ENCODE measurements at regions not wholly inside any gene's neighbourhood (a gene's known extent, or its start where the extent isn't known, plus 50 kb on each side); places are given as distances from the start of the nearest gene placed in this dataset.

DNA sequence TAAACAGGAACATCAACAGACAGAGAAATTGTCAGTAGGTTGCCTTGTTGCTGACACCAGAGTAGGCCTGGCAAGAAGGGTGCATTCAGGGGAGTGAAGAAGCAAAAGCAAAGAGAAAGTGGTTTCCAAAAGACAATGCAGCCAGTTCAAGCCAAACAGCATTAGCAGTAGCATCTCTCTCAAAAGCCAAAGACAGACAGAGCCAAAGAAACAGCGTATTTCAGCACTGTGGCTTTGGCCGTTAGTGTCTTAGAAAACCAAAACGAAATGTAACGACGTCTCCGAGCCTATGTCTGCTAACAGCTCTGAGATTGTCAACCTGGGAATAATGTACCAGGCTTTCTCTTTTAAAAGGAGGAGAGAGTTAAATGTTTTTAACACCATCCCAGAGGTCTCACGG, 178.6 kb downstream of the NRP2 start:
- ATAC-seq, result no peak

DNA sequence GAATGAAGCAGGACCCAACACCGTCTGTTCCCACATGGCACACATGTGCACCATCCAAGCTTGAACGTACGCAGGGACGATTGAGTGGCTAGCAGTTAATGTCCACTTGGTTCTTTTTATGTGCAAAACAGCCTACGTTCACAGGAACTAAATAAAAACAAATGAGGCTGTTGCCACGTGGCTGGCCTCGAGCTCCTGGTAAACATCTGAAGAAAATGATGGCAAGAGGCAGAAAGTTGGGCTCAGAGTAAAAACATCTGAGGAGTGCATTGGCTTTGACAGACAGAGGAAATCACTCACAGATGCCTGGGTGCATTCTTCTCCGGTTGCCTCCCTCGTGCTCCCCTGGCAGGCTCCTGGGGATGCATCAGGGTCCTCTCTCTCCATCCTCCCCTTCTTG, 177.9 kb downstream of the NRP2 start:
- ATAC-seq, result no peak
- intact Hi-C loops (cut with micrococcal nuclease), result no loop called here

More for the DNA sequence above, 178.6 kb downstream of the NRP2 start:
- no peak overlapping the region for H3K4me3 ChIP-seq (ENCODE audit: low read length)
- no peak overlapping the region for H3K27ac ChIP-seq (ENCODE audit: low read length)
- no peaks in the 10 kb centered on the region for H3K4me1 ChIP-seq (ENCODE audit: control insufficient read depth, insufficient read depth, low read length)
- H3K9me3 ChIP-seq (ENCODE audit: control insufficient read depth, insufficient read depth, low read length), result no peaks in the 10 kb centered on the region
- no peaks in the 10 kb centered on the region for H3K4me1 Mint-ChIP-seq
- H3K27ac Mint-ChIP-seq, result no peak overlapping the region
- H3K4me3 Mint-ChIP-seq, result no peak overlapping the region
- TF ChIP-seq, protein P1, sequence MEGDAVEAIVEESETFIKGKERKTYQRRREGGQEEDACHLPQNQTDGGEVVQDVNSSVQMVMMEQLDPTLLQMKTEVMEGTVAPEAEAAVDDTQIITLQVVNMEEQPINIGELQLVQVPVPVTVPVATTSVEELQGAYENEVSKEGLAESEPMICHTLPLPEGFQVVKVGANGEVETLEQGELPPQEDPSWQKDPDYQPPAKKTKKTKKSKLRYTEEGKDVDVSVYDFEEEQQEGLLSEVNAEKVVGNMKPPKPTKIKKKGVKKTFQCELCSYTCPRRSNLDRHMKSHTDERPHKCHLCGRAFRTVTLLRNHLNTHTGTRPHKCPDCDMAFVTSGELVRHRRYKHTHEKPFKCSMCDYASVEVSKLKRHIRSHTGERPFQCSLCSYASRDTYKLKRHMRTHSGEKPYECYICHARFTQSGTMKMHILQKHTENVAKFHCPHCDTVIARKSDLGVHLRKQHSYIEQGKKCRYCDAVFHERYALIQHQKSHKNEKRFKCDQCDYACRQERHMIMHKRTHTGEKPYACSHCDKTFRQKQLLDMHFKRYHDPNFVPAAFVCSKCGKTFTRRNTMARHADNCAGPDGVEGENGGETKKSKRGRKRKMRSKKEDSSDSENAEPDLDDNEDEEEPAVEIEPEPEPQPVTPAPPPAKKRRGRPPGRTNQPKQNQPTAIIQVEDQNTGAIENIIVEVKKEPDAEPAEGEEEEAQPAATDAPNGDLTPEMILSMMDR (IDR thresholded peaks at IDR 0.05), result no peak
- no peaks in the 10 kb centered on the region for H3K27me3 ChIP-seq (ENCODE audit: control insufficient read depth, insufficient read depth, low read length)
- H3K36me3 Mint-ChIP-seq, result no peaks in the 10 kb centered on the region
- 90% methylated on average over 7 of the region's 7 CpGs for WGBS (ENCODE audit: insufficient coverage)
- peaks cover 9 to 16% of the 10 kb centered on the region in 2 donors for H3K27me3 Mint-ChIP-seq (ENCODE audit: low read depth in 2 of 2)
- H3K36me3 ChIP-seq (ENCODE audit: control insufficient read depth, insufficient read depth, low read length), result no peaks in the 10 kb centered on the region
- intact Hi-C loops (cut with micrococcal nuclease), result no loop called here
- no peak for DNase-seq
- H3K9me3 Mint-ChIP-seq, result no peaks in the 10 kb centered on the region

DNA sequence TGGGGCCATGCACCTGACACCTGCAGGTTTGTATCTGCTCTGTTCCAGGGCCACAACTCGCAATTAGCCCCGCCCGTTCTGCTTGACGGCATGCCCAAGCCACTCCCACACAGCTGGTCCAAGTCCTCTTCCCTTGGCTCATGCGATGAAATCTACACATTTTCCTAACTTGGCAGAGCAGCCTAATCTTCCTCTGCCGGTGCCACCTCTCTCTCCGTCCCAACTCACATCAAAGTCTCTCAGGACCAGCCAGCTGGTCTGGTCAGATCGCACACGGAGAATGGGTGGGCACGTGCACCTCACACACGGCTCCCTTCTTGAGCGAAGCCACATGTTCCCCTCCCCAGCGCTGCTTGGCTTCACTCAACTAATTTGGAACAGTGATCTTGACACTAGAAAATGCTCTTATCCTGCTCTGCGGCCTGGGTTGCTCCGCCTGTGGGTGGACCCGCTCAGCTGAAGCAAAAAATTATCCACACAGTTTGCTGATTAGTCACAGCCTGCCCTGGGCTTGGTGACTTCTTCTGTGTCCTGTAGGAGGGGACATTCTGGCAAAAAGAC, 176.7 kb downstream of the NRP2 start:
- H3K27ac ChIP-seq (ENCODE audit: low read length), result no peak overlapping the region
- H3K4me1 ChIP-seq (ENCODE audit: control insufficient read depth, insufficient read depth, low read length), result no peaks in the 10 kb centered on the region
- Mint-ChIP-seq H3K4me1 (no peaks in the 10 kb centered on the region), H3K4me3 (no peak overlapping the region), H3K9me3 (no peaks in the 10 kb centered on the region), H3K36me3 (no peaks in the 10 kb centered on the region), H3K27me3 (ENCODE audit: low read depth in 2 of 2) (peaks cover 11 to 31% of the 10 kb centered on the region in 2 donors), H3K27ac (no peak overlapping the region)
- no peaks in the 10 kb centered on the region for H3K27me3 ChIP-seq (ENCODE audit: control insufficient read depth, insufficient read depth, low read length)
- no peaks in the 10 kb centered on the region for H3K36me3 ChIP-seq (ENCODE audit: control insufficient read depth, insufficient read depth, low read length)
- no peak for ATAC-seq
- H3K9me3 ChIP-seq (ENCODE audit: control insufficient read depth, insufficient read depth, low read length), result no peaks in the 10 kb centered on the region
- TF ChIP-seq, protein P1 (IDR thresholded peaks at IDR 0.05), result no peak
- H3K4me3 ChIP-seq (ENCODE audit: low read length), result no peak overlapping the region
- intact Hi-C loops (cut with micrococcal nuclease), result no loop called here
- no peak for DNase-seq
- WGBS (ENCODE audit: insufficient coverage), result 84% methylated on average over 16 of the region's 16 CpGs

More for the DNA sequence above, 177.9 kb downstream of the NRP2 start:
- H3K4me1 Mint-ChIP-seq, result no peaks in the 10 kb centered on the region
- peaks cover 11 to 23% of the 10 kb centered on the region in 2 donors for H3K27me3 Mint-ChIP-seq (ENCODE audit: low read depth in 2 of 2)
- H3K9me3 ChIP-seq (ENCODE audit: control insufficient read depth, insufficient read depth, low read length), result no peaks in the 10 kb centered on the region
- no peaks in the 10 kb centered on the region for H3K36me3 ChIP-seq (ENCODE audit: control insufficient read depth, insufficient read depth, low read length)
- no peaks in the 10 kb centered on the region for H3K27me3 ChIP-seq (ENCODE audit: control insufficient read depth, insufficient read depth, low read length)
- H3K36me3 Mint-ChIP-seq, result no peaks in the 10 kb centered on the region
- H3K9me3 Mint-ChIP-seq, result no peaks in the 10 kb centered on the region
- no peak for DNase-seq
- WGBS (ENCODE audit: insufficient coverage), result 83% methylated on average over 9 of the region's 9 CpGs
- no peak overlapping the region for H3K4me3 Mint-ChIP-seq
- H3K27ac ChIP-seq (ENCODE audit: low read length), result no peak overlapping the region
- H3K27ac Mint-ChIP-seq, result no peak overlapping the region
- TF ChIP-seq, protein P1 (IDR thresholded peaks at IDR 0.05), result no peak
- no peaks in the 10 kb centered on the region for H3K4me1 ChIP-seq (ENCODE audit: control insufficient read depth, insufficient read depth, low read length)
- H3K4me3 ChIP-seq (ENCODE audit: low read length), result no peak overlapping the region

DNA sequence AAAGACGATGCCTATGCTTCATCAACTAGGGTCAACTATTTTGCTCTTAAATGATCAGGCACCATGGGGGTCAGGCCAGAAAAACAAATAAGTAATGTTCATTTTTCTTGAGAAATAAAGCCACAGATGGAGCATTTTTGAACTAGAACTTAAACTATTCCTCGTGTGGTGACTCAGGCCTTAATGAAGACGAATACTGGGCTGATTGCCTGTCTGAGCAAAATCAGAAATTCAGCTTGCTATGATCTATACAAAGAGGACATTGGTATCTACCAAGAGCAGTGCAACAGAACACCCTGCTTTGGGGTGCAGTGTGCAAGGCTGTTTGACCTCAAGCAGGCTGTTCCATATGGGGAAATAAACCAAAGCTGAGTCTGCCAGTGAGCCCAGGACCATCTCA, 176.0 kb downstream of the NRP2 start:
- Mint-ChIP-seq H3K4me3 (no peak overlapping the region), H3K36me3 (no peaks in the 10 kb centered on the region), H3K27me3 (ENCODE audit: low read depth in 2 of 2) (peaks cover 9 to 33% of the 10 kb centered on the region in 2 donors), H3K4me1 (no peaks in the 10 kb centered on the region), H3K27ac (no peak overlapping the region), H3K9me3 (no peaks in the 10 kb centered on the region)
- no peaks in the 10 kb centered on the region for H3K4me1 ChIP-seq (ENCODE audit: control insufficient read depth, insufficient read depth, low read length)
- no peaks in the 10 kb centered on the region for H3K36me3 ChIP-seq (ENCODE audit: control insufficient read depth, insufficient read depth, low read length)
- H3K27ac ChIP-seq (ENCODE audit: low read length), result no peak overlapping the region
- DNase-seq (no peak), ATAC-seq (no peak)
- no peak overlapping the region for H3K4me3 ChIP-seq (ENCODE audit: low read length)
- TF ChIP-seq, protein P1 (IDR thresholded peaks at IDR 0.05), result no peak
- H3K9me3 ChIP-seq (ENCODE audit: control insufficient read depth, insufficient read depth, low read length), result no peaks in the 10 kb centered on the region
- 74% methylated on average over 3 of the region's 3 CpGs for WGBS (ENCODE audit: insufficient coverage)
- intact Hi-C loops (cut with micrococcal nuclease), result no loop called here
- no peaks in the 10 kb centered on the region for H3K27me3 ChIP-seq (ENCODE audit: control insufficient read depth, insufficient read depth, low read length)
